Liver (tissue), 8 donors: ENCODE measurements at regions not wholly inside any gene's neighbourhood (a gene's known extent, or its start where the extent isn't known, plus 50 kb on each side); places are given as distances from the start of the nearest gene placed in this dataset.

ENCODE experiments used
- DNase-seq: peaks from one replicate; pipeline ENCODE4 v3.0.0-alpha.2; 2017; ENCODE audit warnings: low spot score
- H3K27ac ChIP-seq, 2 donors: one replicate each; pipeline ENCODE4 v1.7.0; 2013; ENCODE audit warnings: inconsistent platforms in 2 of 2, low read length in 2 of 2, control low read depth in 1 of 2, low read depth in 1 of 2, mild to moderate bottlenecking in 1 of 2
- H3K27me3 ChIP-seq, 4 donors: one replicate each; pipeline versions ENCODE4 v1.6.1 to v1.7.0; 2013; ENCODE audit warnings: low read length in 3 of 4, inconsistent platforms in 1 of 4, mild to moderate bottlenecking in 1 of 4, moderate library complexity in 1 of 4; ENCODE audit not compliant: control insufficient read depth in 4 of 4, insufficient read depth in 4 of 4
- H3K36me3 ChIP-seq, 4 donors: one replicate each; pipeline versions ENCODE4 v1.6.1 to v1.7.0; 2013; ENCODE audit warnings: low read length in 3 of 4, mild to moderate bottlenecking in 3 of 4, low read depth in 1 of 4, moderate library complexity in 1 of 4; ENCODE audit not compliant: control insufficient read depth in 4 of 4, insufficient read depth in 3 of 4
- H3K4me1 ChIP-seq, 4 donors: one replicate each; pipeline versions ENCODE4 v1.6.1 to v1.7.0; 2013; ENCODE audit warnings: low read length in 3 of 4, mild to moderate bottlenecking in 3 of 4, moderate library complexity in 1 of 4; ENCODE audit not compliant: control insufficient read depth in 4 of 4, insufficient read depth in 4 of 4
- H3K4me3 ChIP-seq, 3 donors: one replicate each; pipeline versions ENCODE4 v1.6.1 to v1.7.0; 2013; ENCODE audit warnings: low read length in 3 of 3, control low read depth in 1 of 3, low read depth in 1 of 3, mild to moderate bottlenecking in 1 of 3
- H3K9ac ChIP-seq, 2 donors: one replicate each; pipeline ENCODE4 v1.7.0; 2013; ENCODE audit warnings: low read length in 2 of 2, mild to moderate bottlenecking in 2 of 2, moderate library complexity in 2 of 2, control low read depth in 1 of 2, low read depth in 1 of 2
- H3K9me3 ChIP-seq, 4 donors: one replicate each; pipeline versions ENCODE4 v1.6.1 to v1.7.0; 2013; ENCODE audit warnings: low read length in 3 of 4; ENCODE audit not compliant: control insufficient read depth in 4 of 4
- ATF3 ChIP-seq: IDR thresholded peaks from 2 replicates; pipeline ENCODE4 v1.6.1; 2016; ENCODE audit warnings: antibody characterized with exemption
- CTCF ChIP-seq: fragments of 150-350 bp; IDR thresholded peaks from 2 replicates; pipeline ENCODE4 v1.5.1; 2017; ENCODE audit warnings: improper control_type of control experiment, low read depth, low read length; ENCODE audit not compliant: missing input control
- EGR1 ChIP-seq, 2 donors: IDR thresholded peaks; 2 replicates each; pipeline ENCODE4 v1.6.1; 2016 to 2018; ENCODE audit warnings: antibody characterized with exemption in 2 of 2, low read depth in 2 of 2
- FOXA1 ChIP-seq: IDR thresholded peaks from 2 replicates; pipeline ENCODE4 v1.6.1; 2016; ENCODE audit warnings: antibody characterized with exemption
- FOXA2 ChIP-seq: IDR thresholded peaks from 2 replicates; pipeline ENCODE4 v1.6.1; 2016; ENCODE audit warnings: antibody characterized with exemption
- GABPA ChIP-seq, 2 donors: IDR thresholded peaks in 1 of 2; conservative IDR thresholded peaks in 1 of 2; 2 replicates each; pipeline ENCODE4 v1.6.1; 2016; ENCODE audit warnings: antibody characterized with exemption in 2 of 2, mild to moderate bottlenecking in 1 of 2, moderate library complexity in 1 of 2
- HNF4A ChIP-seq, 2 donors: conservative IDR thresholded peaks; 2 replicates each; pipeline ENCODE4 v1.6.1; 2016; ENCODE audit warnings: antibody characterized with exemption in 2 of 2, mild to moderate bottlenecking in 2 of 2
- HNF4G ChIP-seq: IDR thresholded peaks from 2 replicates; pipeline ENCODE4 v1.6.1; 2016; ENCODE audit warnings: antibody characterized with exemption
- JUND ChIP-seq, 2 donors: IDR thresholded peaks; 2 replicates each; pipeline ENCODE4 v1.6.1; 2016; ENCODE audit warnings: antibody characterized with exemption in 2 of 2
- MAX ChIP-seq: IDR thresholded peaks from 2 replicates; pipeline ENCODE4 v1.6.1; 2016; ENCODE audit warnings: antibody characterized with exemption
- NR2F2 ChIP-seq: IDR thresholded peaks from 2 replicates; pipeline ENCODE4 v1.6.1; 2016; ENCODE audit warnings: antibody characterized with exemption
- RAD21 ChIP-seq, 2 donors: IDR thresholded peaks; 2 replicates each; pipeline ENCODE4 v1.6.1; 2016; ENCODE audit warnings: antibody characterized with exemption in 2 of 2, mild to moderate bottlenecking in 2 of 2
- REST ChIP-seq: IDR thresholded peaks from 2 replicates; pipeline ENCODE4 v1.6.1; 2016; ENCODE audit warnings: antibody characterized with exemption, mild to moderate bottlenecking
- RXRA ChIP-seq, 2 donors: IDR thresholded peaks; 2 replicates each; pipeline ENCODE4 v1.6.1; 2017 to 2018; ENCODE audit warnings: antibody characterized with exemption in 2 of 2, mild to moderate bottlenecking in 1 of 2
- SP1 ChIP-seq: IDR thresholded peaks from 2 replicates; pipeline ENCODE4 v1.6.1; 2018; ENCODE audit warnings: antibody characterized with exemption, mild to moderate bottlenecking
- TAF1 ChIP-seq: conservative IDR thresholded peaks from 2 replicates; pipeline ENCODE4 v1.6.1; 2016; ENCODE audit warnings: antibody characterized with exemption, mild to moderate bottlenecking
- YY1 ChIP-seq: IDR thresholded peaks from 2 replicates; pipeline ENCODE4 v1.6.1; 2016; ENCODE audit warnings: antibody characterized with exemption, mild to moderate bottlenecking
- ZBTB33 ChIP-seq: IDR thresholded peaks from 2 replicates; pipeline ENCODE4 v1.6.1; 2016; ENCODE audit warnings: antibody characterized with exemption
- WGBS: extraction: QIAGEN DNeasy Blood & Tissue Kit; methylation state at CpG from one replicate; pipeline ENCODE4 v1.1.7; 2013; 5-methylcytosine and 5-hydroxymethylcytosine counted together
- donor health status: healthy.
- donor health status: healthy.
- donor health status: healthy.
- donor health status: healthy.
- donor health status: healthy.

GRCh38 chr10:78302989-78303854, 269.6 kb downstream of the RPS24 start:
- TF ChIP-seq HNF4A (conservative IDR thresholded peaks at IDR 0.05): no peak
- TF ChIP-seq ZBTB33: no peak
- TF ChIP-seq HNF4G: no peak
- peak in 1 of 2 donors; percentile 13 for TF ChIP-seq JUND (IDR thresholded peaks at IDR 0.05)
- TF ChIP-seq ATF3: no peak
- TF ChIP-seq NR2F2: peak; percentile 57
- TF ChIP-seq YY1: peak; percentile 90
- TF ChIP-seq SP1: peak; percentile 38
- no peak for TF ChIP-seq MAX
- TF ChIP-seq FOXA1: no peak
- no peak for TF ChIP-seq GABPA (IDR thresholded peaks at IDR 0.05 in 1 of 2, conservative IDR thresholded peaks at IDR 0.05 in 1 of 2)
- TF ChIP-seq RAD21 (IDR thresholded peaks at IDR 0.05): peak; percentile 65 to 73
- peak in 1 of 2 donors; percentile 21 for TF ChIP-seq RXRA (IDR thresholded peaks at IDR 0.05)
- peak; percentile 63 to 95 for TF ChIP-seq EGR1 (IDR thresholded peaks at IDR 0.05; ENCODE audit: low read depth in 2 of 2)
- TF ChIP-seq REST: peak; percentile 36
- no peak for TF ChIP-seq TAF1
- no peak for TF ChIP-seq FOXA2
- peak; percentile 79 for TF ChIP-seq CTCF
- H3K9me3 ChIP-seq: no peaks in the 10 kb centered on the region
- peak overlapping the region; percentile 92 to 94 for H3K27ac ChIP-seq
- H3K4me1 ChIP-seq: peaks cover 0 to 14% (median 10%) of the 10 kb centered on the region in 4 donors
- H3K36me3 ChIP-seq: no peaks in the 10 kb centered on the region
- peak; percentile 97 for DNase-seq
- H3K4me3 ChIP-seq: peak overlapping the region; percentile 27 to 66 (median 64)
- peak overlapping the region; percentile 36 to 82 for H3K9ac ChIP-seq
- 6% methylated on average over 81 of the region's 81 CpGs for WGBS
- no peaks in the 10 kb centered on the region for H3K27me3 ChIP-seq
